CD14-positive monocyte (primary cell): ENCODE measurements at regions not wholly inside any gene's neighbourhood (a gene's known extent, or its start where the extent isn't known, plus 50 kb on each side); places are given as distances from the start of the nearest gene placed in this dataset.
A peak's percentile ranks its signal among the peaks of the same experiment; 100 is the strongest.

Source experiments
- DNase-seq, 3 donors: peaks; one replicate each; pipeline ENCODE4 v3.0.0-alpha.2; 2011 to 2022
- H2AFZ ChIP-seq: 2 replicates; pipeline ENCODE4 v1.6.0; 2012; ENCODE audit warnings: mild to moderate bottlenecking, low read depth, low read length, inconsistent platforms; ENCODE audit not compliant: insufficient read depth, poor library complexity, severe bottlenecking
- H3K27ac ChIP-seq, 2 donors: 1 replicate in 1 of 2; 2 replicates in 1 of 2; pipeline ENCODE4 v1.5.1; 2012 to 2013; ENCODE audit warnings: low read length in 2 of 2, control low read depth in 1 of 2, inconsistent platforms in 1 of 2, low read depth in 1 of 2, mild to moderate bottlenecking in 1 of 2
- H3K27me3 ChIP-seq, 2 donors: one replicate each; pipeline versions ENCODE4 v1.6.0 to v1.6.1; 2011 to 2013; ENCODE audit warnings: low read length in 2 of 2; ENCODE audit not compliant: control insufficient read depth in 2 of 2, insufficient read depth in 2 of 2
- H3K36me3 ChIP-seq, 2 donors: replicated peaks in 1 of 2; 1 replicate in 1 of 2; 2 replicates in 1 of 2; pipeline versions ENCODE4 v1.5.1 to v1.6.1; 2012 to 2013; ENCODE audit warnings: low read length in 2 of 2, control low read depth in 1 of 2, inconsistent platforms in 1 of 2, mild to moderate bottlenecking in 1 of 2; ENCODE audit not compliant: insufficient read depth in 2 of 2, control insufficient read depth in 1 of 2
- H3K4me1 ChIP-seq, 2 donors: 1 replicate in 1 of 2; 2 replicates in 1 of 2; pipeline versions ENCODE4 v1.5.1 to v1.6.1; 2012 to 2013; ENCODE audit warnings: low read length in 2 of 2, control low read depth in 1 of 2, inconsistent platforms in 1 of 2, mild to moderate bottlenecking in 1 of 2, moderate library complexity in 1 of 2; ENCODE audit not compliant: insufficient read depth in 2 of 2, control insufficient read depth in 1 of 2
- H3K4me2 ChIP-seq: replicated peaks from 2 replicates; pipeline ENCODE3; 2012; ENCODE audit warnings: low read length, moderate library complexity, mild to moderate bottlenecking; ENCODE audit not compliant: poor library complexity, severe bottlenecking; ENCODE audit errors: extremely low read depth
- H3K4me3 ChIP-seq, 3 experiments: fragments of 200-600 bp in 1 of 3; sonication (generic) in 1 of 3; replicated peaks in 1 of 3; 1 replicate in 2 of 3; 2 replicates in 1 of 3; pipeline ENCODE4 v1.5.1; 2011 to 2013; ENCODE audit warnings: low read length in 3 of 3, mild to moderate bottlenecking in 3 of 3, control low read depth in 2 of 3, low read depth in 2 of 3, inconsistent platforms in 1 of 3, moderate library complexity in 1 of 3
- H3K79me2 ChIP-seq: 2 replicates; pipeline ENCODE4 v1.6.0; 2012; ENCODE audit warnings: mild to moderate bottlenecking, control low read depth, inconsistent platforms, low read length, moderate library complexity; ENCODE audit not compliant: insufficient read depth
- H3K9ac ChIP-seq: 2 replicates; pipeline ENCODE4 v1.6.0; 2017; ENCODE audit warnings: low read length, mild to moderate bottlenecking; ENCODE audit not compliant: insufficient read depth, poor library complexity, severe bottlenecking
- H3K9me3 ChIP-seq, 2 donors: replicated peaks in 1 of 2; 1 replicate in 1 of 2; 2 replicates in 1 of 2; pipeline versions ENCODE4 v1.5.1 to v1.6.1; 2012 to 2013; ENCODE audit warnings: low read length in 2 of 2, control low read depth in 1 of 2; ENCODE audit not compliant: control insufficient read depth in 1 of 2, insufficient read depth in 1 of 2
- H4K20me1 ChIP-seq: 2 replicates; pipeline ENCODE4 v1.6.0; 2012; ENCODE audit warnings: mild to moderate bottlenecking, low read length, control low read depth, moderate library complexity; ENCODE audit not compliant: insufficient read depth
- H3K27ac Mint-ChIP-seq, 7 donors: one replicate each; pipeline ENCODE4 v1.8.0; 2020; ENCODE audit warnings: mild to moderate bottlenecking in 7 of 7, mixed read lengths in 7 of 7, moderate library complexity in 6 of 7, inconsistent platforms in 2 of 7
- H3K27me3 Mint-ChIP-seq, 3 donors: one replicate each; pipeline ENCODE4 v1.8.0; 2021 to 2022; ENCODE audit warnings: low read depth in 3 of 3, mild to moderate bottlenecking in 3 of 3, mixed read lengths in 3 of 3, moderate library complexity in 3 of 3, inconsistent platforms in 1 of 3
- H3K36me3 Mint-ChIP-seq, 2 donors: one replicate each; pipeline ENCODE4 v1.8.0; 2020; ENCODE audit warnings: mixed read lengths in 2 of 2, inconsistent platforms in 1 of 2, mild to moderate bottlenecking in 1 of 2
- H3K4me1 Mint-ChIP-seq: one replicate; pipeline ENCODE4 v1.8.0; 2020; ENCODE audit warnings: mild to moderate bottlenecking, mixed read lengths
- H3K4me3 Mint-ChIP-seq, 2 donors: one replicate each; pipeline ENCODE4 v1.8.0; 2020; ENCODE audit warnings: mild to moderate bottlenecking in 2 of 2, mixed read lengths in 2 of 2, moderate library complexity in 1 of 2
- H3K9me3 Mint-ChIP-seq, 7 donors: one replicate each; pipeline ENCODE4 v1.8.0; 2020 to 2022; ENCODE audit warnings: mixed read lengths in 7 of 7, mild to moderate bottlenecking in 6 of 7, moderate library complexity in 6 of 7, inconsistent platforms in 2 of 7
- WGBS: methylation state at CpG from one replicate; pipeline ENCODE4 v1.1.5; 2013; ENCODE audit warnings: missing lambda C conversion rate; ENCODE audit not compliant: insufficient coverage; 5-methylcytosine and 5-hydroxymethylcytosine counted together
- intact Hi-C, 2 donors: fragments of 100-400 bp; cut with micrococcal nuclease; formaldehyde crosslinking; loops; one replicate each; pipeline versions ENCODE4 v1.15.0 to v1.15.1; 2023
- TF ChIP-seq, protein P1 (sequence below): fragments of 200-600 bp; IDR thresholded peaks from one replicate; pipeline ENCODE4 v1.8.0; 2022; ENCODE audit warnings: antibody characterized with exemption, mild to moderate bottlenecking

DNA sequence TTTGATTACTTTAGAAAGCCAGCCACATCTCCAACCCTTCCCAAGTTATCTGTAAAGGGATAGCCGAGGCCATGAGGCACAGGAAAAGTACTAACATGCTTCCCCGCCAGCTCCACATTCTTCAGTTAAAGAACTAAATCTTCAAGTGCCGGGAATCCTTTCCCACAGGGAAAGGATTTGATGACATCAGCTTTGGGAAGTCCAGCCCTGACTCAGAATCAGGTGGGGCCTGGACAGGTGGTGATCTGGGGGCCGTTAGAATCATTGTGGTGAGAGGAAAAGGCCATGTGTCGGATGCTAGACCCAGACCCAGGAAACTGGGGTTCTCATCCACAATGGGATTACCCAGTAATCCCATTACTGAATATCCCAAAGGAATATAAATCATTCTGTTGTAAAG lies 580.0 kb downstream of the QKI start:
- no peak for DNase-seq
- H3K36me3 Mint-ChIP-seq: no peaks in the 10 kb centered on the region
- TF ChIP-seq, protein P1, sequence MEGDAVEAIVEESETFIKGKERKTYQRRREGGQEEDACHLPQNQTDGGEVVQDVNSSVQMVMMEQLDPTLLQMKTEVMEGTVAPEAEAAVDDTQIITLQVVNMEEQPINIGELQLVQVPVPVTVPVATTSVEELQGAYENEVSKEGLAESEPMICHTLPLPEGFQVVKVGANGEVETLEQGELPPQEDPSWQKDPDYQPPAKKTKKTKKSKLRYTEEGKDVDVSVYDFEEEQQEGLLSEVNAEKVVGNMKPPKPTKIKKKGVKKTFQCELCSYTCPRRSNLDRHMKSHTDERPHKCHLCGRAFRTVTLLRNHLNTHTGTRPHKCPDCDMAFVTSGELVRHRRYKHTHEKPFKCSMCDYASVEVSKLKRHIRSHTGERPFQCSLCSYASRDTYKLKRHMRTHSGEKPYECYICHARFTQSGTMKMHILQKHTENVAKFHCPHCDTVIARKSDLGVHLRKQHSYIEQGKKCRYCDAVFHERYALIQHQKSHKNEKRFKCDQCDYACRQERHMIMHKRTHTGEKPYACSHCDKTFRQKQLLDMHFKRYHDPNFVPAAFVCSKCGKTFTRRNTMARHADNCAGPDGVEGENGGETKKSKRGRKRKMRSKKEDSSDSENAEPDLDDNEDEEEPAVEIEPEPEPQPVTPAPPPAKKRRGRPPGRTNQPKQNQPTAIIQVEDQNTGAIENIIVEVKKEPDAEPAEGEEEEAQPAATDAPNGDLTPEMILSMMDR: no peak
- Histone ChIP-seq H3K9ac (no peak overlapping the region), H3K79me2 (no peaks in the 10 kb centered on the region), H3K4me2 (no peak overlapping the region), H3K27me3 (no peaks in the 10 kb centered on the region), H4K20me1 (no peaks in the 10 kb centered on the region), H3K36me3 (no peaks in the 10 kb centered on the region), H2AFZ (no peak overlapping the region), H3K4me1 (no peaks in the 10 kb centered on the region), H3K4me3 (no peak overlapping the region), H3K27ac (no peak overlapping the region), H3K9me3 (no peaks in the 10 kb centered on the region)
- H3K9me3 Mint-ChIP-seq: peaks cover 0 to 7% (median 2%) of the 10 kb centered on the region in 7 donors
- intact Hi-C loops: no loop called here
- H3K4me1 Mint-ChIP-seq: no peaks in the 10 kb centered on the region
- no CpG with 5 or more reads among the region's 5 CpGs for WGBS
- H3K27ac Mint-ChIP-seq: no peak overlapping the region
- no peak overlapping the region for H3K4me3 Mint-ChIP-seq
- H3K27me3 Mint-ChIP-seq: peaks cover 0 to 5% (median 4%) of the 10 kb centered on the region in 3 donors

GRCh38 chr6:163992701-163993100 lies 578.2 kb downstream of the QKI start:
- Histone ChIP-seq H4K20me1 (no peaks in the 10 kb centered on the region), H3K9me3 (no peaks in the 10 kb centered on the region), H3K79me2 (no peaks in the 10 kb centered on the region), H3K4me2 (no peak overlapping the region), H3K27me3 (no peaks in the 10 kb centered on the region), H3K9ac (no peak overlapping the region), H3K4me3 (no peak overlapping the region), H3K4me1 (peaks cover 3 to 4% of the 10 kb centered on the region in 2 donors), H2AFZ (no peak overlapping the region), H3K27ac (no peak overlapping the region), H3K36me3 (no peaks in the 10 kb centered on the region)
- intact Hi-C loops: no loop called here
- WGBS: 100% methylated on average over 1 of the region's 6 CpGs
- Mint-ChIP-seq H3K36me3 (no peaks in the 10 kb centered on the region), H3K27ac (peak overlapping the region in 1 of 7 donors; percentile 20), H3K4me1 (peaks cover 5% of the 10 kb centered on the region), H3K4me3 (no peak overlapping the region), H3K27me3 (peaks cover 0 to 5% (median 4%) of the 10 kb centered on the region in 3 donors), H3K9me3 (peaks cover 0 to 7% (median 2%) of the 10 kb centered on the region in 7 donors)
- TF ChIP-seq, protein P1: no peak
- DNase-seq: no peak
